A549 (cell line): ENCODE measurements at regions not wholly inside any gene's neighbourhood (a gene's known extent, or its start where the extent isn't known, plus 50 kb on each side); places are given as distances from the start of the nearest gene placed in this dataset.
"Not testable (repeated sequence)": the region's sequence is repeated elsewhere in the genome, so short reads cannot be mapped to it uniquely, and the experiment has no call there.

Source experiments
- ATAC-seq, 2 experiments: fragments of 200-7000 bp in 1 of 2; fragments of >200 bp in 1 of 2; cut with Nextera tagmentation in 1 of 2; cut with Tn5 transposase in 1 of 2; 3 replicates each; pipeline versions ENCODE4 v1.8.0 to v1.9.1; 2018 to 2020; ENCODE audit warnings: mild to moderate bottlenecking in 1 of 2, moderate library complexity in 1 of 2
- CTCF ChIA-PET: fragments of 300-600 bp; sonication (Branson Sonifier 250); formaldehyde crosslinking; extraction: SDS; loops from one replicate; lab custom pipeline; 2021; ENCODE audit warnings: antibody characterized with exemption, inconsistent platforms; lab: Yijun Ruan, JAX
- POLR2A ChIA-PET: fragments of 350-600 bp; formaldehyde crosslinking; extraction: SDS; loops from one replicate; lab custom pipeline; 2021; ENCODE audit warnings: antibody characterized with exemption, inconsistent platforms; lab: Yijun Ruan, JAX
- DNase-seq, 2 experiments: peaks; one replicate each; pipeline versions ENCODE4 v3.0.0 to v3.0.0-alpha.2; 2011 to 2016; ENCODE audit warnings: low read depth in 1 of 2, low spot score in 1 of 2
- FAIRE-seq: peaks from 2 replicates; lab custom pipeline; 2011; peaks lifted over from hg19 to GRCh38; lab: Jason Lieb, UNC
- H3K27ac ChIP-seq, 2 experiments: fragments of >200 bp; sonication (Bioruptor Twin); formaldehyde crosslinking; 3 replicates each; pipeline ENCODE4 v1.5.1; 2016 to 2017
- H3K4me1 ChIP-seq: fragments of >200 bp; sonication (Bioruptor Twin); formaldehyde crosslinking; 3 replicates; pipeline ENCODE4 v1.6.1; 2016
- H3K4me2 ChIP-seq: fragments of >200 bp; sonication (Bioruptor Twin); formaldehyde crosslinking; 3 replicates; pipeline ENCODE4 v1.6.1; 2016
- H3K4me3 ChIP-seq: fragments of >200 bp; sonication (Bioruptor Twin); formaldehyde crosslinking; 3 replicates; pipeline ENCODE4 v1.5.1; 2016
- H3K9me3 ChIP-seq: fragments of >200 bp; sonication (Bioruptor Twin); formaldehyde crosslinking; 3 replicates; pipeline ENCODE4 v1.6.1; 2016
- EHMT2 ChIP-seq: fragments of 200-600 bp; sonication (generic); IDR thresholded peaks from 2 replicates; pipeline ENCODE4 v1.6.1; 2016; ENCODE audit warnings: antibody characterized with exemption, low read depth, mild to moderate bottlenecking, moderate library complexity
- FOSB ChIP-seq: fragments of 250-450 bp; sonication (Bioruptor Pico); IDR thresholded peaks from 2 replicates; pipeline ENCODE4 v1.5.0; 2020; ENCODE audit warnings: mild to moderate bottlenecking, moderate library complexity
- GATA3 ChIP-seq: IDR thresholded peaks from 2 replicates; pipeline ENCODE4 v1.6.1; 2012; ENCODE audit warnings: borderline replicate concordance
- HEYL ChIP-seq: fragments of 250-450 bp; sonication (Bioruptor Pico); IDR thresholded peaks from 2 replicates; pipeline ENCODE4 v1.8.0; 2021; ENCODE audit warnings: mild to moderate bottlenecking, moderate library complexity
- HOXB13 ChIP-seq: fragments of 250-450 bp; sonication (Bioruptor Pico); IDR thresholded peaks from 2 replicates; pipeline ENCODE4 v1.5.0; 2020; ENCODE audit warnings: low read depth, mild to moderate bottlenecking, moderate library complexity
- HOXB5 ChIP-seq: fragments of 250-450 bp; sonication (Bioruptor Pico); IDR thresholded peaks from 2 replicates; pipeline ENCODE4 v1.5.0; 2020; ENCODE audit warnings: mild to moderate bottlenecking, moderate library complexity
- JUN ChIP-seq, 2 experiments: fragments of >200 bp; sonication (Bioruptor Twin); formaldehyde crosslinking; IDR thresholded peaks; 2 replicates in 1 of 2; 3 replicates in 1 of 2; pipeline ENCODE4 v1.6.1; 2016 to 2017
- KDM1A ChIP-seq: fragments of 200-600 bp; sonication (generic); IDR thresholded peaks from 2 replicates; pipeline ENCODE4 v1.6.1; 2016; ENCODE audit warnings: low read depth, mild to moderate bottlenecking
- KDM5A ChIP-seq: fragments of 200-600 bp; sonication (generic); IDR thresholded peaks from 2 replicates; pipeline ENCODE4 v1.6.1; 2016; ENCODE audit warnings: antibody characterized with exemption, mild to moderate bottlenecking
- MAFK ChIP-seq: fragments of 450-650 bp; IDR thresholded peaks from 2 replicates; pipeline ENCODE4 v1.6.1; 2014; ENCODE audit not compliant: partially characterized antibody
- NPAS2 ChIP-seq: fragments of 250-450 bp; sonication (Bioruptor Pico); IDR thresholded peaks from 2 replicates; pipeline ENCODE4 v1.8.0; 2022; ENCODE audit warnings: mild to moderate bottlenecking, moderate library complexity, borderline replicate concordance
- PHF8 ChIP-seq: fragments of 200-600 bp; sonication (generic); IDR thresholded peaks from 2 replicates; pipeline ENCODE4 v1.6.1; 2016; ENCODE audit warnings: low read depth, mild to moderate bottlenecking, antibody characterized with exemption, moderate library complexity, borderline replicate concordance
- RAD21 ChIP-seq, 2 experiments: fragments of >200 bp in 1 of 2; sonication (Bioruptor Twin) in 1 of 2; formaldehyde crosslinking in 1 of 2; IDR thresholded peaks in 1 of 2; conservative IDR thresholded peaks in 1 of 2; 2 replicates in 1 of 2; 3 replicates in 1 of 2; pipeline ENCODE4 v1.6.1; 2012 to 2018; ENCODE audit warnings: inconsistent platforms in 1 of 2
- RARB ChIP-seq: fragments of 250-450 bp; sonication (Bioruptor Pico); IDR thresholded peaks from 2 replicates; pipeline ENCODE4 v1.8.0; 2021; ENCODE audit warnings: mild to moderate bottlenecking, moderate library complexity
- RNF2 ChIP-seq: fragments of 200-600 bp; sonication (generic); IDR thresholded peaks from 2 replicates; pipeline ENCODE4 v1.6.1; 2016; ENCODE audit warnings: low read depth, mild to moderate bottlenecking, antibody characterized with exemption, moderate library complexity, borderline replicate concordance
- ZNF302 ChIP-seq: fragments of 250-450 bp; sonication (Bioruptor Pico); IDR thresholded peaks from 2 replicates; pipeline ENCODE4 v1.9.0; 2021; ENCODE audit warnings: inconsistent platforms, mild to moderate bottlenecking, moderate library complexity
- ZSCAN20 ChIP-seq: fragments of 250-450 bp; sonication (Bioruptor Pico); IDR thresholded peaks from 2 replicates; pipeline ENCODE4 v1.8.0; 2022; ENCODE audit warnings: mild to moderate bottlenecking, moderate library complexity
- WGBS: methylation state at CpG from one replicate; pipeline ENCODE4 v1.1.6; 2017; ENCODE audit errors: missing lambda C conversion rate; 5-methylcytosine and 5-hydroxymethylcytosine counted together
- TF ChIP-seq, protein P1 (sequence below): fragments of 150-350 bp; IDR thresholded peaks from 2 replicates; pipeline ENCODE4 v1.6.1; 2014; ENCODE audit warnings: low read depth, mild to moderate bottlenecking, low read length

DNA sequence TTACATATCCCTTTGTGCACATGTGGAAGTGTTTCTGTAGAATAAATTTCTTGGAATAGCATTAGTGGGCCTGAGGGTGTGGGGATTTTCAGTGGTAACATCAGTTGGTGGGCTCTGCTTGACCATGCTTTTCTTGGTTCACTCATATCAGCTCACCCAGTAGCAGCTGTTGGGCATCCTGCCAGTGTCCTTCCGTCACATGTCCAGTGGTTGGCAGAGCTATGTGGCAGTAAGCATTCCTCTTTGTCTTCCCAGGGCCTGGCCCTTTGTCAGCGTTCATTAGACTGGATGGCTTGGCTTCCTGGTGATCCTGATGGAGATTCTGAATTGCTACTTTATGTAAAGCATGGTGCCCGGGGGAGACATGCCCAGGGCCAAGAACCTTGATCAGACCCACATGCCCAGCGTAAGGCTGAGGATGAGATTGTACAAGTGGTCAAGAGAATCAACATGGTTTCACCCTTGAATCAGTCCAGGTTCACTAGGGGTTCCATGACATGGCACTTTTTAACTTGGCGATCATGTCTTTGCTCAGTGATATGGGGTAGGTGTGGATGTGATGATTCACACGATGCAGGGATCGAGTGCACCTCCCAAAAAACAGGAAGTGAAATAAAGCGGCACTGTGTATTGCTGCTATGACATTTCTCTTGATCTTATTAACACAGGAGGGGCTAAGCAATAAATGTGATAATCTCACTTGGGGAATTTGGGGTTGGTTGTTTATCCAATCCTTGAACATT, 72.1 kb upstream of the IGFBP7 start:
- TF ChIP-seq MAFK = peak; percentile 37
- TF ChIP-seq KDM1A = no peak
- TF ChIP-seq HOXB13 (CRISPR knock-in tag) = no peak
- TF ChIP-seq EHMT2 = no peak
- no peak for TF ChIP-seq NPAS2 (CRISPR knock-in tag)
- TF ChIP-seq JUN (IDR thresholded peaks at IDR 0.05) = no peak
- no peak for TF ChIP-seq PHF8
- TF ChIP-seq HOXB5 (CRISPR knock-in tag) = no peak
- Histone ChIP-seq H3K27ac (no peak overlapping the region), H3K9me3 (no peaks in the 10 kb centered on the region), H3K4me3 (no peak overlapping the region), H3K4me2 (no peak overlapping the region), H3K4me1 (no peaks in the 10 kb centered on the region)
- ChIA-PET POLR2A (no interaction called here), CTCF (interaction anchor here (1.2 to 1.7 kb wide), 2 partner anchors 9 to 18 kb away, joined by 3 to 8 read pairs; no protein-coding TSS in a partner anchor)
- FAIRE-seq = no peak
- no peak for DNase-seq
- 76% methylated on average over 7 of the region's 8 CpGs for WGBS
- no peak for ATAC-seq

DNA sequence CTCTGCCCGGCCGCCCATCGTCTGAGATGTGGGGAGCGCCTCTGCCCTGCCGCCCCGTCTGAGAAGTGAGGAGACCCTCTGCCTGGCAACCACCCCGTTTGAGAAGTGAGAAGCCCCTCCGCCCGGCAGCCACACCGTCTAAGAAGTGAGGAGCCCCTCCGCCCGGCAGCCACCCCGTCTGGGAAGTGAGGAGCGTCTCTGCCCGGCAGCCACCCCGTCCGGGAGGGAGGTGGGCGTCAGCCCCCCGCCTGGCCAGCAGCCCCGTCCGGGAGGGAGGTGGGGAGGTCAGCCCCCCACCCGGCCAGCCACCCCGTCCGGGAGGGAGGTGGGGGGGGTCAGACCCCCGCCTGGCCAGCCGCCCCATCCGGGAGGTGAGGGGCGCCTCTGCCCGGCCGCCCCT, 63.0 kb upstream of the IGFBP7 start:
- H3K4me3 ChIP-seq, POLR2A ChIA-PET, H3K27ac ChIP-seq, FAIRE-seq, ATAC-seq, H3K9me3 ChIP-seq, CTCF ChIA-PET, H3K4me2 ChIP-seq, DNase-seq, H3K4me1 ChIP-seq: not testable (repeated sequence)
- WGBS = no CpG with 5 or more reads among the region's 30 CpGs

DNA sequence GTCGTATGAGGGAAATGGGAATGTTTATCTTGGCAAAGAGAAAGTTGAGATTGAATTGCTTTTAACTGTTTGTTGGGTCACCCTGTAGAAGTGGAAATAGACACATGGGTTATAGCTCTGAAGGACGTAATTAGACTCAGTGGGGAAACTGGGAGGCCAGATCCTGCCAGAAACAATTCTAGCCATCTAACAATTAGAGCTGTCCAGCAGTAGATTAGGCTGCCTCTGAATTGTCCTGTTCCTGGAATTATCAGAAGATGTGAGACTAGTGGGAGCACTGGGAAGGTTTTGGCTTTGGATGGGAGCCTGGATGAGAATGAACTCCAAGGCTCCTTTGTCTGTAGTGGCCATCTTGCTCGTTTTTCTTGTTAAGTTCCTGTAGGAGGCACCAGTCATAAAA, 61.9 kb upstream of the IGFBP7 start:
- no peak for DNase-seq
- no peak for TF ChIP-seq FOSB (CRISPR knock-in tag)
- TF ChIP-seq RNF2 = no peak
- TF ChIP-seq ZSCAN20 (CRISPR knock-in tag) = no peak
- H3K4me2 ChIP-seq = no peak overlapping the region
- no peak for ATAC-seq
- ChIA-PET POLR2A (no interaction called here), CTCF (interaction anchor here (1.1 to 1.4 kb wide), 2 partner anchors 8 to 254 kb away, joined by 3 to 8 read pairs; no protein-coding TSS in a partner anchor)
- H3K4me3 ChIP-seq = no peak overlapping the region
- 48% methylated on average over 3 of the region's 3 CpGs for WGBS
- FAIRE-seq = no peak
- no peaks in the 10 kb centered on the region for H3K9me3 ChIP-seq
- H3K27ac ChIP-seq = no peak overlapping the region
- H3K4me1 ChIP-seq = no peaks in the 10 kb centered on the region

DNA sequence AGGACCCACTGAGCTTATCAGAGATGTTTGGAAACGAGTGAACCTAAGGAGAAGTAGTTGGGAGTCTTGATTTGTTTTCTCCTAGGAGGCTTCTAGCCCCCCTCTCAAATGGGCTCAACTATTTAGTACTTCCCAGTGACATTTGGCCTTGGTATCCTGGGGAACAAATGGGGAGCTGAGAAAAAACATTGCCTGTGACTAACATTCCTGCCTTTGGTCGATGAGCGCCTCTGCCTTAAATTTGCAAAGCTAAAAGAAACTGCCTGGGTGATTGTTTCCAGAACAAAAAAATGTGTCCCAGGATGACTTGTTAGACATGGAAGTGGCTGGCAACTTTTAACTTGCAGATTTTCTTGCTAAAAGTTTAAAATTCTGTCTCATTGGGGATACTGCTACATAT, 58.8 kb upstream of the IGFBP7 start:
- H3K4me2 ChIP-seq = no peak overlapping the region
- H3K9me3 ChIP-seq = no peaks in the 10 kb centered on the region
- no peak overlapping the region for H3K27ac ChIP-seq
- H3K4me1 ChIP-seq = no peaks in the 10 kb centered on the region
- FAIRE-seq = no peak
- ChIA-PET CTCF (interaction anchor here (1.3 kb wide), 1 partner anchor 258 kb away, joined by 4 read pairs; no protein-coding TSS in a partner anchor), POLR2A (no interaction called here)
- no peak overlapping the region for H3K4me3 ChIP-seq
- WGBS = 69% methylated on average over 3 of the region's 3 CpGs
- no peak for TF ChIP-seq FOSB (CRISPR knock-in tag)
- TF ChIP-seq GATA3 = no peak
- TF ChIP-seq HEYL = no peak
- TF ChIP-seq, protein P1, sequence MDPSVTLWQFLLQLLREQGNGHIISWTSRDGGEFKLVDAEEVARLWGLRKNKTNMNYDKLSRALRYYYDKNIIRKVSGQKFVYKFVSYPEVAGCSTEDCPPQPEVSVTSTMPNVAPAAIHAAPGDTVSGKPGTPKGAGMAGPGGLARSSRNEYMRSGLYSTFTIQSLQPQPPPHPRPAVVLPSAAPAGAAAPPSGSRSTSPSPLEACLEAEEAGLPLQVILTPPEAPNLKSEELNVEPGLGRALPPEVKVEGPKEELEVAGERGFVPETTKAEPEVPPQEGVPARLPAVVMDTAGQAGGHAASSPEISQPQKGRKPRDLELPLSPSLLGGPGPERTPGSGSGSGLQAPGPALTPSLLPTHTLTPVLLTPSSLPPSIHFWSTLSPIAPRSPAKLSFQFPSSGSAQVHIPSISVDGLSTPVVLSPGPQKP = no peak
- TF ChIP-seq KDM5A = no peak
- no peak for TF ChIP-seq RARB (CRISPR knock-in tag)
- no peak for TF ChIP-seq EHMT2
- TF ChIP-seq ZNF302 (CRISPR knock-in tag) = no peak
- TF ChIP-seq RAD21 (conservative IDR thresholded peaks at IDR 0.05 in 1 of 2, IDR thresholded peaks at IDR 0.05 in 1 of 2) = no peak
- DNase-seq = no peak
- no peak for ATAC-seq
